HG03457 (cell line): ENCODE measurements at regions not wholly inside any gene's neighbourhood (a gene's known extent, or its start where the extent isn't known, plus 50 kb on each side); places are given as distances from the start of the nearest gene placed in this dataset.

Experiments
- ATAC-seq: cut with Tn5 transposase; IDR thresholded peaks from one replicate; pipeline ENCODE4 v1.9.1; 2021; ENCODE audit warnings: moderate number of reproducible peaks; ENCODE audit not compliant: unreplicated experiment

DNA sequence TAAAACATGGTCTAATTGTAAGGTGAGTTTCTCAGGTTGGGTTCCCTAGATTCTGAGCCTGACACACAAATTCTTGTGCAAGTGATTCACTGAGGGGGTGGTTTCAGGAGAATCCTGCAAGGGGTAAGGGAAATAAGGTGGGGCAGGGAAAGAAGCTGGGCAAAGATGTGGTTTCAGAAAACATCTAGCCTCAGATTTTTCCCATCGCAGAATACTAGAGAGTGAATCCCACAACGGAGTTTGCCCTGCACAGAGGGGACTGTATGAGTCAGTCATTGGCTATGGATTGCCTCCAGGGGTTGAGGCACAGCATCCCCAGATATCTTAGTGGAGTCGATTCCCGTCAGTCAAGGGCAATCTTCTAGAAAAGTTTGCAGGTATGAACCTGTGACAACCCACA is 65.2 kb downstream of the PRL start:
- no peak for ATAC-seq

GRCh38 chr6:22236626-22237414 is 60.0 kb downstream of the PRL start:
- ATAC-seq = no peak
